Heart left ventricle (tissue), 13 donors: ENCODE measurements at regions not wholly inside any gene's neighbourhood (a gene's known extent, or its start where the extent isn't known, plus 50 kb on each side); places are given as distances from the start of the nearest gene placed in this dataset.
"Not testable (repeated sequence)": the region's sequence is repeated elsewhere in the genome, so short reads cannot be mapped to it uniquely, and the experiment has no call there.

Source experiments
- CTCF ChIP-seq, 12 donors: fragments of 200-600 bp; sonication (generic) in 4 of 12; IDR thresholded peaks; one replicate each; pipeline versions ENCODE4 v1.5.0 to v1.8.0; 2018 to 2022; ENCODE audit warnings: antibody characterized with exemption in 12 of 12, mild to moderate bottlenecking in 5 of 12
- POLR2A ChIP-seq, 2 donors: fragments of 450-650 bp; IDR thresholded peaks; one replicate each; pipeline ENCODE4 v1.6.1; 2017; ENCODE audit warnings: antibody characterized with exemption in 2 of 2, mild to moderate bottlenecking in 2 of 2, moderate library complexity in 2 of 2
- donor health status: ischemic (EF 13 %, LVEDD 7.1; RV severe dilation, severe dysfunction).
- donor health status: DM: no; HTN: yes; CAD: no.
- donor health status: DM: no; HTN: no; CAD: no.
- donor health status: ischemic (EF 25% LVEDD 6.9; RV normal size, moderate dysfunction).
- donor health status: ischemic (EF 25% LVEDD 5.7; RV mildly dilated, moderate dysfunction).
- donor health status: ischemic (EF 35%, LVEDD 5.7; RV mildly dilated, moderate dysfunction).
- donor health status: nonischemic (EF 11% LVEDD 7.7; RV severe dilation, severe dysfunction).
- donor health status: DM: yes; HTN: yes; CAD: no.
- donor health status: PGD.
- donor health status: ischemic (EF 29% LVEDD 5.4; RV normal size, mild dysfunction).
- donor health status: nonischemic (EF 23%, LVEDD 6.1; RV moderate dilation, normal function).

GRCh38 chr7:156006876-156007275 is 194.6 kb upstream of the SHH start:
- not testable (repeated sequence) for TF ChIP-seq CTCF, POLR2A (IDR thresholded peaks at IDR 0.05)
